Thyroid gland (tissue), 4 donors: ENCODE measurements at regions not wholly inside any gene's neighbourhood (a gene's known extent, or its start where the extent isn't known, plus 50 kb on each side); places are given as distances from the start of the nearest gene placed in this dataset.

Experiments
- DNase-seq, 2 donors: peaks; one replicate each; pipeline ENCODE4 v3.0.0-alpha.2; 2019
- H3K27ac ChIP-seq, 3 donors: fragments of 200-600 bp; sonication (generic); 1 replicate in 2 of 3; 2 replicates in 1 of 3; pipeline ENCODE4 v1.5.1; 2016 to 2019; ENCODE audit warnings: mild to moderate bottlenecking in 1 of 3, moderate library complexity in 1 of 3
- H3K27me3 ChIP-seq: fragments of 200-600 bp; sonication (generic); one replicate; pipeline ENCODE4 v1.5.1; 2019
- H3K36me3 ChIP-seq, 2 donors: fragments of 200-600 bp; sonication (generic); one replicate each; pipeline ENCODE4 v1.5.1; 2016 to 2019
- H3K4me1 ChIP-seq, 2 donors: fragments of 200-600 bp; sonication (generic); one replicate each; pipeline ENCODE4 v1.5.1; 2017 to 2019
- H3K4me3 ChIP-seq, 3 donors: fragments of 200-600 bp; sonication (generic); replicated peaks in 1 of 3; 1 replicate in 2 of 3; 2 replicates in 1 of 3; pipeline ENCODE4 v1.5.1; 2016; ENCODE audit warnings: mild to moderate bottlenecking in 1 of 3
- H3K9me3 ChIP-seq: fragments of 200-600 bp; sonication (generic); one replicate; pipeline ENCODE4 v1.5.1; 2017
- CTCF ChIP-seq, 6 experiments: fragments of 200-600 bp in 3 of 6; fragments of 450-650 bp in 3 of 6; sonication (generic) in 3 of 6; IDR thresholded peaks; one replicate each; pipeline ENCODE4 v1.5.1; 2016 to 2019; ENCODE audit warnings: antibody characterized with exemption in 6 of 6, mild to moderate bottlenecking in 2 of 6, inconsistent platforms in 1 of 6, moderate library complexity in 1 of 6
- POLR2A ChIP-seq, 2 donors: fragments of 450-650 bp; IDR thresholded peaks; one replicate each; pipeline ENCODE4 v1.6.1; 2017; ENCODE audit warnings: antibody characterized with exemption in 2 of 2, mild to moderate bottlenecking in 2 of 2, moderate library complexity in 1 of 2
- WGBS, 2 donors: methylation state at CpG; one replicate each; pipeline ENCODE4 v1.1.5; 2017; 5-methylcytosine and 5-hydroxymethylcytosine counted together
- intact Hi-C: fragments of 100-400 bp; cut with DNase I; formaldehyde crosslinking; loops from one replicate; pipeline ENCODE4 v1.15.1; 2023

DNA sequence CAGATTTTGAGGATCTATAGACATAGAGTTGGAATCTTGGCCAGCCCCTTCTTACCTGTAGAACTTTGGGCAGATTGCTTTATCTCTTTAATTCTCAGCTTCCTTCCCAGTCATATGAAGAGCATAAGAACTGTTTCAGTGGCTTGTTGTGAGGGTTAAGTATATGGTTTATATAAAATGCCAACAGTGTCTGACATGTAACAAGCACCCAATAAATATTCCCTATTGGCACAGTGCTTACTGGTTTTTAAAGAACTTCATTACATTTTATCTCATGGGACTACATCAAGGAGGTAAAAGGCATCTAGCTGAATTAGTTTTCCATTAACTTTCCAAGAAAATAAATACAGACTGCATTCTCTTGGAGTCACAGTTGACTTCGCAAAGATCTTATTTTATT lies 106.7 kb upstream of the LIMCH1 start:
- H3K4me1 ChIP-seq, result peaks cover 69 to 77% of the 10 kb centered on the region in 2 donors
- peak overlapping the region; percentile 46 to 96 (median 91) for H3K27ac ChIP-seq
- H3K4me3 ChIP-seq, result no peak overlapping the region
- no peaks in the 10 kb centered on the region for H3K36me3 ChIP-seq
- no peak for DNase-seq
- no peak for TF ChIP-seq CTCF (IDR thresholded peaks at IDR 0.05)
- TF ChIP-seq POLR2A (IDR thresholded peaks at IDR 0.05), result no peak
- H3K9me3 ChIP-seq, result no peaks in the 10 kb centered on the region
- WGBS, 2 donors, result 94 to 98% methylated on average over 1 of the region's 1 CpG
- no peaks in the 10 kb centered on the region for H3K27me3 ChIP-seq
- intact Hi-C loops, result loop anchor here (10.0 kb wide), 1 partner anchor 66 kb away; no protein-coding TSS in a partner anchor

DNA sequence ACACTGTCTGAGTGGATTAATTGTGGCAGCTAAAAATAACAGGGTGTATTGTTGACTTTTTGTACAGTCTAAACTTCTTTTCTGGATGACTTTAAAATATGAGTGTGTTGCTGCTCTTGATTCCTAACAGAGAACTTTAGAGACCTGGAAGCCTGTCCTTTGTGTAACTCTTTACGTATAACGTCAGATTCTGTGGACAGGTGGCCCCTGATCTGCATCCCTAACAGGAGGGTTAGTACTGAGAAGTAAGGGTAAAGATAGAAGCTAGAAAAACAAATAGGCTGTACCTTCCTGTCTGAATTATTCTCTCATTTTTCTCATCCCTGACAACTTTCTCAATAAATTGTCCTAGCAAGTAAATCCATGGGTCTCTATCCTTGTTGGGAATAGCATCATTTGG lies 105.7 kb upstream of the LIMCH1 start:
- Histone ChIP-seq H3K27ac (peak overlapping the region; percentile 46 to 96 (median 91)), H3K9me3 (no peaks in the 10 kb centered on the region), H3K27me3 (no peaks in the 10 kb centered on the region), H3K4me1 (peaks cover 63 to 77% of the 10 kb centered on the region in 2 donors), H3K4me3 (no peak overlapping the region), H3K36me3 (no peaks in the 10 kb centered on the region)
- DNase-seq, result no peak
- WGBS, 2 donors, result 79 to 91% methylated on average over 2 of the region's 2 CpGs
- intact Hi-C loops, result loop anchor here (10.0 kb wide), 1 partner anchor 67 kb away; no protein-coding TSS in a partner anchor
- TF ChIP-seq POLR2A (IDR thresholded peaks at IDR 0.05), result no peak
- no peak for TF ChIP-seq CTCF (IDR thresholded peaks at IDR 0.05)

GRCh38 chr4:41432881-41433280 lies 105.1 kb upstream of the LIMCH1 start:
- Histone ChIP-seq H3K4me1 (peaks cover 63 to 75% of the 10 kb centered on the region in 2 donors), H3K27ac (peak overlapping the region; percentile 65 to 96 (median 91)), H3K36me3 (no peaks in the 10 kb centered on the region), H3K27me3 (no peaks in the 10 kb centered on the region), H3K4me3 (no peak overlapping the region), H3K9me3 (no peaks in the 10 kb centered on the region)
- no peak for TF ChIP-seq CTCF (IDR thresholded peaks at IDR 0.05)
- TF ChIP-seq POLR2A (IDR thresholded peaks at IDR 0.05), result no peak
- DNase-seq, result no peak
- intact Hi-C loops, result loop anchor here (10.0 kb wide), 1 partner anchor 68 kb away; no protein-coding TSS in a partner anchor
- 61 to 69% methylated on average over 5 of the region's 5 CpGs for WGBS, 2 donors

GRCh38 chr4:41433361-41433760 lies 104.6 kb upstream of the LIMCH1 start:
- Histone ChIP-seq H3K9me3 (no peaks in the 10 kb centered on the region), H3K27me3 (no peaks in the 10 kb centered on the region), H3K36me3 (no peaks in the 10 kb centered on the region), H3K4me1 (peaks cover 62 to 75% of the 10 kb centered on the region in 2 donors), H3K27ac (peak overlapping the region; percentile 34 to 96 (median 65)), H3K4me3 (no peak overlapping the region)
- TF ChIP-seq CTCF (IDR thresholded peaks at IDR 0.05) (no peak), POLR2A (IDR thresholded peaks at IDR 0.05) (no peak)
- no peak for DNase-seq
- intact Hi-C loops, result loop anchor here (10.0 kb wide), 1 partner anchor 69 kb away; no protein-coding TSS in a partner anchor
- 89 to 92% methylated on average over 3 of the region's 3 CpGs for WGBS, 2 donors

DNA sequence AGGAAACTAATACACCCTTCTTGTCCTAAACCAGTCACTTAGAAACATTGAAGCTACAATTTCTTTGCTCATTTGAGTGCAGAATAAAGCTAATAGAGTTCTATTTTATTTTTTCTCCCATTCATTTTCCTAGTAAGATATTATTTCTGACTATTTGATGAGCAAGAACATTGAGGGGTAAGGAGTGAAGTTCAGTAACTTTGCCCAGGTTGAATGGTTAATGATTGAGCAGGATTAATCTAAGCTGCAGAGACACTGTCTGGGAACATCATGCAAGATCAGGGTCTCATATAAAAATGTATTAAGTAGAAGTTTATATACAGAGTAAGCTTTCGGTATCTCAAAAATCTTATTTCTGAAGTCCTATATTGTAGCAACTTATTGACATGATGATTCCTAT lies 102.4 kb upstream of the LIMCH1 start:
- Histone ChIP-seq H3K9me3 (no peaks in the 10 kb centered on the region), H3K27me3 (no peaks in the 10 kb centered on the region), H3K27ac (no peak overlapping the region), H3K4me1 (peaks cover 59 to 72% of the 10 kb centered on the region in 2 donors), H3K36me3 (no peaks in the 10 kb centered on the region), H3K4me3 (no peak overlapping the region)
- no peak for DNase-seq
- intact Hi-C loops, result loop anchor here (10.0 kb wide), 1 partner anchor 71 kb away; no protein-coding TSS in a partner anchor
- WGBS, 2 donors, result 100% methylated on average over 1 of the region's 1 CpG
- TF ChIP-seq CTCF (IDR thresholded peaks at IDR 0.05), result no peak
- TF ChIP-seq POLR2A (IDR thresholded peaks at IDR 0.05), result no peak
